Thyroid gland (tissue), 4 donors: ENCODE measurements at regions not wholly inside any gene's neighbourhood (a gene's known extent, or its start where the extent isn't known, plus 50 kb on each side); places are given as distances from the start of the nearest gene placed in this dataset.

Experiments used
- DNase-seq, 2 donors: peaks; one replicate each; pipeline ENCODE4 v3.0.0-alpha.2; 2019
- H3K27ac ChIP-seq, 3 donors: fragments of 200-600 bp; sonication (generic); 1 replicate in 2 of 3; 2 replicates in 1 of 3; pipeline ENCODE4 v1.5.1; 2016 to 2019; ENCODE audit warnings: mild to moderate bottlenecking in 1 of 3, moderate library complexity in 1 of 3
- H3K27me3 ChIP-seq: fragments of 200-600 bp; sonication (generic); one replicate; pipeline ENCODE4 v1.5.1; 2019
- H3K36me3 ChIP-seq, 2 donors: fragments of 200-600 bp; sonication (generic); one replicate each; pipeline ENCODE4 v1.5.1; 2016 to 2019
- H3K4me1 ChIP-seq, 2 donors: fragments of 200-600 bp; sonication (generic); one replicate each; pipeline ENCODE4 v1.5.1; 2017 to 2019
- H3K4me3 ChIP-seq, 3 donors: fragments of 200-600 bp; sonication (generic); replicated peaks in 1 of 3; 1 replicate in 2 of 3; 2 replicates in 1 of 3; pipeline ENCODE4 v1.5.1; 2016; ENCODE audit warnings: mild to moderate bottlenecking in 1 of 3
- H3K9me3 ChIP-seq: fragments of 200-600 bp; sonication (generic); one replicate; pipeline ENCODE4 v1.5.1; 2017
- POLR2A ChIP-seq, 2 donors: fragments of 450-650 bp; IDR thresholded peaks; one replicate each; pipeline ENCODE4 v1.6.1; 2017; ENCODE audit warnings: antibody characterized with exemption in 2 of 2, mild to moderate bottlenecking in 2 of 2, moderate library complexity in 1 of 2
- WGBS, 2 donors: methylation state at CpG; one replicate each; pipeline ENCODE4 v1.1.5; 2017; 5-methylcytosine and 5-hydroxymethylcytosine counted together
- intact Hi-C: fragments of 100-400 bp; cut with DNase I; formaldehyde crosslinking; loops from one replicate; pipeline ENCODE4 v1.15.1; 2023
- TF ChIP-seq, protein P1 (sequence below), 6 experiments: fragments of 200-600 bp in 3 of 6; fragments of 450-650 bp in 3 of 6; sonication (generic) in 3 of 6; IDR thresholded peaks; one replicate each; pipeline ENCODE4 v1.5.1; 2016 to 2019; ENCODE audit warnings: antibody characterized with exemption in 6 of 6, mild to moderate bottlenecking in 2 of 6, inconsistent platforms in 1 of 6, moderate library complexity in 1 of 6

- no peak for TF ChIP-seq POLR2A (IDR thresholded peaks at IDR 0.05)
- TF ChIP-seq, protein P1, sequence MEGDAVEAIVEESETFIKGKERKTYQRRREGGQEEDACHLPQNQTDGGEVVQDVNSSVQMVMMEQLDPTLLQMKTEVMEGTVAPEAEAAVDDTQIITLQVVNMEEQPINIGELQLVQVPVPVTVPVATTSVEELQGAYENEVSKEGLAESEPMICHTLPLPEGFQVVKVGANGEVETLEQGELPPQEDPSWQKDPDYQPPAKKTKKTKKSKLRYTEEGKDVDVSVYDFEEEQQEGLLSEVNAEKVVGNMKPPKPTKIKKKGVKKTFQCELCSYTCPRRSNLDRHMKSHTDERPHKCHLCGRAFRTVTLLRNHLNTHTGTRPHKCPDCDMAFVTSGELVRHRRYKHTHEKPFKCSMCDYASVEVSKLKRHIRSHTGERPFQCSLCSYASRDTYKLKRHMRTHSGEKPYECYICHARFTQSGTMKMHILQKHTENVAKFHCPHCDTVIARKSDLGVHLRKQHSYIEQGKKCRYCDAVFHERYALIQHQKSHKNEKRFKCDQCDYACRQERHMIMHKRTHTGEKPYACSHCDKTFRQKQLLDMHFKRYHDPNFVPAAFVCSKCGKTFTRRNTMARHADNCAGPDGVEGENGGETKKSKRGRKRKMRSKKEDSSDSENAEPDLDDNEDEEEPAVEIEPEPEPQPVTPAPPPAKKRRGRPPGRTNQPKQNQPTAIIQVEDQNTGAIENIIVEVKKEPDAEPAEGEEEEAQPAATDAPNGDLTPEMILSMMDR (IDR thresholded peaks at IDR 0.05) = no peak
- intact Hi-C loops = no loop called here
These were observed 149.5 kb upstream of the SALL3 start for GRCh38 chr18:78830161-78830560.

GRCh38 chr18:78830826-78831225 is 148.8 kb upstream of the SALL3 start:
- Histone ChIP-seq H3K4me1 (no peaks in the 10 kb centered on the region), H3K9me3 (no peaks in the 10 kb centered on the region), H3K27ac (no peak overlapping the region), H3K4me3 (no peak overlapping the region), H3K27me3 (no peaks in the 10 kb centered on the region), H3K36me3 (no peaks in the 10 kb centered on the region)
- intact Hi-C loops = no loop called here
- WGBS, 2 donors = 72 to 76% methylated on average over 11 of the region's 11 CpGs
- DNase-seq = no peak
- no peak for TF ChIP-seq POLR2A (IDR thresholded peaks at IDR 0.05)
- TF ChIP-seq, protein P1 (IDR thresholded peaks at IDR 0.05) = no peak

More at GRCh38 chr18:78830161-78830560, 149.5 kb upstream of the SALL3 start:
- no peak overlapping the region for H3K27ac ChIP-seq
- WGBS, 2 donors = 94% methylated on average over 10 of the region's 10 CpGs
- H3K4me1 ChIP-seq = no peaks in the 10 kb centered on the region
- H3K36me3 ChIP-seq = no peaks in the 10 kb centered on the region
- H3K27me3 ChIP-seq = no peaks in the 10 kb centered on the region
- DNase-seq = no peak
- H3K9me3 ChIP-seq = no peaks in the 10 kb centered on the region
- H3K4me3 ChIP-seq = no peak overlapping the region

GRCh38 chr18:78831603-78832002 is 148.0 kb upstream of the SALL3 start:
- DNase-seq = no peak
- Histone ChIP-seq H3K4me1 (no peaks in the 10 kb centered on the region), H3K36me3 (no peaks in the 10 kb centered on the region), H3K9me3 (no peaks in the 10 kb centered on the region), H3K27ac (no peak overlapping the region), H3K4me3 (no peak overlapping the region), H3K27me3 (no peaks in the 10 kb centered on the region)
- TF ChIP-seq, protein P1 (IDR thresholded peaks at IDR 0.05) = no peak
- no peak for TF ChIP-seq POLR2A (IDR thresholded peaks at IDR 0.05)
- intact Hi-C loops = no loop called here
- WGBS, 2 donors = 50 to 57% methylated on average over 3 of the region's 3 CpGs

- Histone ChIP-seq H3K36me3 (no peaks in the 10 kb centered on the region), H3K27me3 (no peaks in the 10 kb centered on the region), H3K9me3 (no peaks in the 10 kb centered on the region), H3K4me1 (no peaks in the 10 kb centered on the region), H3K4me3 (no peak overlapping the region), H3K27ac (no peak overlapping the region)
- no peak for DNase-seq
- TF ChIP-seq, protein P1 (IDR thresholded peaks at IDR 0.05) = no peak
- intact Hi-C loops = no loop called here
- 81 to 83% methylated on average over 11 of the region's 11 CpGs for WGBS, 2 donors
These were observed 145.8 kb upstream of the SALL3 start for GRCh38 chr18:78833833-78834232.

GRCh38 chr18:78836838-78837237 is 142.8 kb upstream of the SALL3 start:
- Histone ChIP-seq H3K27me3 (no peaks in the 10 kb centered on the region), H3K9me3 (no peaks in the 10 kb centered on the region), H3K4me1 (no peaks in the 10 kb centered on the region), H3K36me3 (no peaks in the 10 kb centered on the region), H3K27ac (no peak overlapping the region), H3K4me3 (no peak overlapping the region)
- no peak for DNase-seq
- intact Hi-C loops = no loop called here
- TF ChIP-seq, protein P1 (IDR thresholded peaks at IDR 0.05) = no peak
- TF ChIP-seq POLR2A (IDR thresholded peaks at IDR 0.05) = no peak
- 86 to 90% methylated on average over 6 of the region's 6 CpGs for WGBS, 2 donors
